ENCODE measurements at regions not wholly inside any gene's neighbourhood (a gene's known extent, or its start where the extent isn't known, plus 50 kb on each side); places are given as distances from the start of the nearest gene placed in this dataset.
"Not testable (repeated sequence)": the region's sequence is repeated elsewhere in the genome, so short reads cannot be mapped to it uniquely, and the experiment has no call there.

- ATAC-seq (no peak), DNase-seq (no peak)
Observed at GRCh38 chr2:14988600-14988999, 356.1 kb downstream of the LRATD1 start.

GRCh38 chr2:14991723-14992122 lies 359.2 kb downstream of the LRATD1 start:
- DNase-seq (no peak), ATAC-seq (no peak)

GRCh38 chr2:14994721-14995120 lies 362.2 kb downstream of the LRATD1 start:
- ATAC-seq (no peak), DNase-seq (no peak)

GRCh38 chr2:14996351-14997014 lies 364.0 kb downstream of the LRATD1 start:
- no peak for ATAC-seq
- DNase-seq = no peak

- DNase-seq (no peak), ATAC-seq (no peak)
Observed at GRCh38 chr2:14998546-14998945, 366.0 kb downstream of the LRATD1 start.

GRCh38 chr2:14999114-14999661 lies 366.7 kb downstream of the LRATD1 start:
- ATAC-seq (no peak), DNase-seq (no peak)

GRCh38 chr2:15002519-15002918 lies 370.0 kb downstream of the LRATD1 start:
- DNase-seq, ATAC-seq: not testable (repeated sequence)

GRCh38 chr2:15006667-15007066 lies 374.1 kb downstream of the LRATD1 start:
- ATAC-seq (no peak), DNase-seq (no peak)

- ATAC-seq = no peak
- DNase-seq = no peak
Observed at GRCh38 chr2:15009681-15010080, 377.2 kb downstream of the LRATD1 start.

- DNase-seq (no peak), ATAC-seq (no peak)
Observed at GRCh38 chr2:15010346-15010745, 377.8 kb downstream of the LRATD1 start.

GRCh38 chr2:15018814-15019213 lies 386.3 kb downstream of the LRATD1 start:
- ATAC-seq (no peak), DNase-seq (no peak)

GRCh38 chr2:15023221-15023620 lies 390.7 kb downstream of the LRATD1 start:
- DNase-seq (no peak), ATAC-seq (no peak)

- no peak for DNase-seq
- no peak for ATAC-seq
Observed at GRCh38 chr2:15028406-15028805, 395.9 kb downstream of the LRATD1 start.

GRCh38 chr2:15031745-15032240 lies 399.3 kb downstream of the LRATD1 start:
- DNase-seq (no peak), ATAC-seq (no peak)

GRCh38 chr2:15034246-15034645 lies 401.7 kb downstream of the LRATD1 start:
- ATAC-seq (no peak), DNase-seq (no peak)

GRCh38 chr2:15034860-15035259 lies 402.3 kb downstream of the LRATD1 start:
- DNase-seq (no peak), ATAC-seq (no peak)

GRCh38 chr2:15038366-15039364 lies 406.1 kb downstream of the LRATD1 start:
- DNase-seq (no peak), ATAC-seq (peak; percentile 76)

GRCh38 chr2:15040429-15041084 lies 408.0 kb downstream of the LRATD1 start:
- ATAC-seq (no peak), DNase-seq (no peak)

- ATAC-seq = no peak
- DNase-seq = no peak
Observed at GRCh38 chr2:15041429-15041837, 408.9 kb downstream of the LRATD1 start.

GRCh38 chr2:15042801-15043217 lies 410.3 kb downstream of the LRATD1 start:
- ATAC-seq (no peak), DNase-seq (no peak)

- ATAC-seq (no peak), DNase-seq (no peak)
Observed at GRCh38 chr2:15043336-15044058, 411.0 kb downstream of the LRATD1 start.

GRCh38 chr2:15045054-15045453 lies 412.5 kb downstream of the LRATD1 start:
- ATAC-seq = no peak
- DNase-seq = no peak
